ENCODE measurements at regions not wholly inside any gene's neighbourhood (a gene's known extent, or its start where the extent isn't known, plus 50 kb on each side); places are given as distances from the start of the nearest gene placed in this dataset.

DNA sequence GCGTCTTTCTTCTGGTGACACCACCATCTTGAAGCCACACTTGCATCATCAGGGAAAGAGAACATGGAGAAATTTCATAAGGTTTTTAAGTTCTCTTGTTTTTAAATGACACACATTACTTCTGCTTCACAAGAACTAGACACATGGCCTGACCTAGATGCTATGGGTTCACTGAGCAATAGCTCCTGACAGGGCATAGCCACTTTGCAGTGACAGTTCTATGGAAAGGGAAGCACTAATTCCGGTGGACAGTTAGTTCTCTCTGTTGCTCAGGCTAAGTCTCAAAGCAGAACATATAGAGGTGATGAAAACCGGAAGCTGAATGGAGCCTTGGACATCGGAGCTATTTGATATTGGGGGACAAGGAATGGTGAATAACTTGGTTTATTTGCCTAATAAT, 940.1 kb upstream of the WWC1 start:
- TF ChIP-seq, protein P1, sequence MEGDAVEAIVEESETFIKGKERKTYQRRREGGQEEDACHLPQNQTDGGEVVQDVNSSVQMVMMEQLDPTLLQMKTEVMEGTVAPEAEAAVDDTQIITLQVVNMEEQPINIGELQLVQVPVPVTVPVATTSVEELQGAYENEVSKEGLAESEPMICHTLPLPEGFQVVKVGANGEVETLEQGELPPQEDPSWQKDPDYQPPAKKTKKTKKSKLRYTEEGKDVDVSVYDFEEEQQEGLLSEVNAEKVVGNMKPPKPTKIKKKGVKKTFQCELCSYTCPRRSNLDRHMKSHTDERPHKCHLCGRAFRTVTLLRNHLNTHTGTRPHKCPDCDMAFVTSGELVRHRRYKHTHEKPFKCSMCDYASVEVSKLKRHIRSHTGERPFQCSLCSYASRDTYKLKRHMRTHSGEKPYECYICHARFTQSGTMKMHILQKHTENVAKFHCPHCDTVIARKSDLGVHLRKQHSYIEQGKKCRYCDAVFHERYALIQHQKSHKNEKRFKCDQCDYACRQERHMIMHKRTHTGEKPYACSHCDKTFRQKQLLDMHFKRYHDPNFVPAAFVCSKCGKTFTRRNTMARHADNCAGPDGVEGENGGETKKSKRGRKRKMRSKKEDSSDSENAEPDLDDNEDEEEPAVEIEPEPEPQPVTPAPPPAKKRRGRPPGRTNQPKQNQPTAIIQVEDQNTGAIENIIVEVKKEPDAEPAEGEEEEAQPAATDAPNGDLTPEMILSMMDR (optimal IDR thresholded peaks at IDR 0.05 in 1 of 3, IDR thresholded peaks at IDR 0.05 in 1 of 3, conservative IDR thresholded peaks at IDR 0.05 in 1 of 3; ENCODE audit: extremely low read depth in 1 of 3, insufficient read depth in 2 of 3, low read length in 3 of 3): no peak
- no peak for TF ChIP-seq EZH2 (IDR thresholded peaks at IDR 0.05; ENCODE audit: low read length)

Measured in keratinocyte (primary cell).